BE2C (cell line): ENCODE measurements at regions not wholly inside any gene's neighbourhood (a gene's known extent, or its start where the extent isn't known, plus 50 kb on each side); places are given as distances from the start of the nearest gene placed in this dataset.

Experiments used
- DNase-seq: peaks from one replicate; pipeline ENCODE4 v3.0.0-alpha.2; 2020
- H3K27me3 ChIP-seq: fragments of 250-450 bp; sonication (Bioruptor Pico); 2 replicates; pipeline ENCODE4 v1.5.1; 2020; ENCODE audit warnings: mild to moderate bottlenecking
- H3K36me3 ChIP-seq: fragments of 250-450 bp; sonication (Bioruptor Pico); 2 replicates; pipeline ENCODE4 v1.5.1; 2020; ENCODE audit warnings: mild to moderate bottlenecking
- H3K4me1 ChIP-seq: fragments of 250-450 bp; sonication (Bioruptor Pico); 2 replicates; pipeline ENCODE4 v1.5.1; 2020
- H3K4me3 ChIP-seq: 2 replicates; pipeline ENCODE4 v1.5.1; 2011; ENCODE audit warnings: low read depth, low read length
- H3K9me3 ChIP-seq: fragments of 250-450 bp; sonication (Bioruptor Pico); 2 replicates; pipeline ENCODE4 v1.5.1; 2020
- CTCF ChIP-seq: IDR thresholded peaks from 2 replicates; pipeline ENCODE4 v1.5.1; 2012; ENCODE audit warnings: mild to moderate bottlenecking, low read depth, low read length

GRCh38 chr10:44818041-44818649 is 93.0 kb upstream of the TMEM72 start:
- no peaks in the 10 kb centered on the region for H3K27me3 ChIP-seq
- no peaks in the 10 kb centered on the region for H3K36me3 ChIP-seq
- H3K4me3 ChIP-seq, result no peak overlapping the region
- H3K9me3 ChIP-seq, result no peaks in the 10 kb centered on the region
- no peaks in the 10 kb centered on the region for H3K4me1 ChIP-seq
- TF ChIP-seq CTCF, result no peak
- DNase-seq, result no peak

- Histone ChIP-seq H3K4me1 (no peaks in the 10 kb centered on the region), H3K9me3 (no peaks in the 10 kb centered on the region), H3K4me3 (no peak overlapping the region), H3K27me3 (no peaks in the 10 kb centered on the region), H3K36me3 (no peaks in the 10 kb centered on the region)
- TF ChIP-seq CTCF, result no peak
- no peak for DNase-seq
These were observed 92.4 kb upstream of the TMEM72 start for GRCh38 chr10:44818701-44819127.

GRCh38 chr10:44820094-44820493 is 91.0 kb upstream of the TMEM72 start:
- TF ChIP-seq CTCF, result no peak
- Histone ChIP-seq H3K4me1 (no peaks in the 10 kb centered on the region), H3K27me3 (no peaks in the 10 kb centered on the region), H3K9me3 (no peaks in the 10 kb centered on the region), H3K36me3 (no peaks in the 10 kb centered on the region), H3K4me3 (no peak overlapping the region)
- no peak for DNase-seq

- no peak for TF ChIP-seq CTCF
- no peaks in the 10 kb centered on the region for H3K36me3 ChIP-seq
- H3K27me3 ChIP-seq, result no peaks in the 10 kb centered on the region
- H3K4me3 ChIP-seq, result no peak overlapping the region
- H3K9me3 ChIP-seq, result no peaks in the 10 kb centered on the region
- DNase-seq, result no peak
- H3K4me1 ChIP-seq, result no peaks in the 10 kb centered on the region
These were observed 89.8 kb upstream of the TMEM72 start for GRCh38 chr10:44821290-44821689.

- H3K9me3 ChIP-seq, result no peaks in the 10 kb centered on the region
- no peak for DNase-seq
- H3K27me3 ChIP-seq, result no peaks in the 10 kb centered on the region
- H3K36me3 ChIP-seq, result no peaks in the 10 kb centered on the region
- no peak overlapping the region for H3K4me3 ChIP-seq
- no peaks in the 10 kb centered on the region for H3K4me1 ChIP-seq
- no peak for TF ChIP-seq CTCF
These were observed 88.8 kb upstream of the TMEM72 start for GRCh38 chr10:44822349-44822748.

- Histone ChIP-seq H3K4me3 (no peak overlapping the region), H3K27me3 (no peaks in the 10 kb centered on the region), H3K9me3 (no peaks in the 10 kb centered on the region), H3K4me1 (no peaks in the 10 kb centered on the region), H3K36me3 (no peaks in the 10 kb centered on the region)
- DNase-seq, result no peak
- no peak for TF ChIP-seq CTCF
These were observed 88.2 kb upstream of the TMEM72 start for GRCh38 chr10:44822966-44823365.
